Stomach (tissue), 8 donors: ENCODE measurements at regions not wholly inside any gene's neighbourhood (a gene's known extent, or its start where the extent isn't known, plus 50 kb on each side); places are given as distances from the start of the nearest gene placed in this dataset.

Experiments
- DNase-seq, 2 donors: peaks; one replicate each; pipeline versions ENCODE4 v3.0.0 to v3.0.0-alpha.2; 2013 to 2019
- H3K27ac ChIP-seq, 5 donors: fragments of 200-600 bp in 4 of 5; sonication (generic) in 4 of 5; one replicate each; pipeline ENCODE4 v1.5.1; 2013 to 2019; ENCODE audit warnings: mild to moderate bottlenecking in 1 of 5, moderate library complexity in 1 of 5
- H3K27me3 ChIP-seq, 3 donors: fragments of 200-600 bp; sonication (generic); one replicate each; pipeline ENCODE4 v1.5.1; 2017 to 2019; ENCODE audit warnings: mixed run types in 1 of 3
- H3K36me3 ChIP-seq, 4 donors: fragments of 200-600 bp; sonication (generic); 1 replicate in 3 of 4; 2 replicates in 1 of 4; pipeline ENCODE4 v1.5.1; 2016 to 2019
- H3K4me1 ChIP-seq, 4 donors: fragments of 200-600 bp; sonication (generic); one replicate each; pipeline ENCODE4 v1.5.1; 2016 to 2019
- H3K4me3 ChIP-seq, 4 donors: fragments of 200-600 bp; sonication (generic) in 3 of 4; one replicate each; pipeline ENCODE4 v1.5.1; 2016 to 2019; ENCODE audit warnings: mild to moderate bottlenecking in 1 of 4
- H3K9me3 ChIP-seq, 4 donors: fragments of 200-600 bp; sonication (generic); one replicate each; pipeline ENCODE4 v1.5.1; 2016 to 2019
- EP300 ChIP-seq: sonication (generic); formaldehyde crosslinking; IDR thresholded peaks from one replicate; pipeline ENCODE4 v1.6.1; 2017; ENCODE audit warnings: antibody characterized with exemption
- POLR2A ChIP-seq, 4 donors: fragments of 450-650 bp; IDR thresholded peaks; one replicate each; pipeline ENCODE4 v1.6.1; 2016; ENCODE audit warnings: antibody characterized with exemption in 4 of 4, control low read depth in 2 of 4, mild to moderate bottlenecking in 1 of 4, moderate library complexity in 1 of 4
- POLR2AphosphoS5 ChIP-seq, 3 donors: sonication (generic); formaldehyde crosslinking; IDR thresholded peaks; one replicate each; pipeline ENCODE4 v1.6.1; 2016; ENCODE audit warnings: antibody characterized with exemption in 3 of 3
- WGBS, 5 donors: extraction: QIAGEN DNeasy Blood & Tissue Kit in 3 of 5; methylation state at CpG; one replicate each; pipeline versions ENCODE4 v1.1.5 to v1.1.7; 2013 to 2018; 5-methylcytosine and 5-hydroxymethylcytosine counted together
- intact Hi-C: fragments of 100-400 bp; cut with DNase I; formaldehyde crosslinking; loops from one replicate; pipeline ENCODE4 v1.15.1; 2023; ENCODE audit warnings: low total_unique reads
- TF ChIP-seq, protein P1 (sequence below), 7 experiments: fragments of 450-650 bp in 4 of 7; fragments of 200-600 bp in 3 of 7; sonication (generic) in 3 of 7; IDR thresholded peaks; one replicate each; pipeline ENCODE4 v1.5.1; 2016 to 2019; ENCODE audit warnings: antibody characterized with exemption in 7 of 7, control low read depth in 2 of 7, mild to moderate bottlenecking in 1 of 7
- donor health status: healthy with polysubstance abuse.
- donor health status: Bipolar disorder and iron deficiency.
- donor health status: healthy.

DNA sequence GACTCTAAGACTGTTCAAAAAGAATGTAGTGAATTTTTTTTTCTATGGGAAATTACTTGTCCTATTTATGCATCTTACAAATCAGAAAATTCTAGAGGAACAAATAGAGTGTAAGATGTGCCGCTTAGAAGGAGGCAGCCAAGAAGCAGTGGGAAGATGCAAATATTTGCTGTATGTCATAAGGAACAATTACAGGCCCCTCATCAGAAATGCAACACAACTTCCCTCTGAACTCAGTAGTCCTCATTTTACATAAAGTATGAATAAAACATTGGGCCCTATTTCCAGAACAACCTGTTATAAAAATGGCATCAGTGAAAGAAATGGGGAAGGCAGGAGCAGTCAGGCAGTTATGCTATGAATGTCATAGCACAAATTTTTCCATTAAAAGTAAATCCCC lies 50.7 kb upstream of the SCG2 start:
- Histone ChIP-seq H3K4me1 (no peaks in the 10 kb centered on the region), H3K4me3 (no peak overlapping the region), H3K27ac (no peak overlapping the region), H3K9me3 (no peaks in the 10 kb centered on the region), H3K27me3 (no peaks in the 10 kb centered on the region), H3K36me3 (no peaks in the 10 kb centered on the region)
- 75 to 97% (median 89%) methylated on average over 1 of the region's 1 CpG for WGBS, 5 donors
- TF ChIP-seq POLR2AphosphoS5 (IDR thresholded peaks at IDR 0.05) (no peak), POLR2A (IDR thresholded peaks at IDR 0.05) (no peak), EP300 (no peak)
- TF ChIP-seq, protein P1, sequence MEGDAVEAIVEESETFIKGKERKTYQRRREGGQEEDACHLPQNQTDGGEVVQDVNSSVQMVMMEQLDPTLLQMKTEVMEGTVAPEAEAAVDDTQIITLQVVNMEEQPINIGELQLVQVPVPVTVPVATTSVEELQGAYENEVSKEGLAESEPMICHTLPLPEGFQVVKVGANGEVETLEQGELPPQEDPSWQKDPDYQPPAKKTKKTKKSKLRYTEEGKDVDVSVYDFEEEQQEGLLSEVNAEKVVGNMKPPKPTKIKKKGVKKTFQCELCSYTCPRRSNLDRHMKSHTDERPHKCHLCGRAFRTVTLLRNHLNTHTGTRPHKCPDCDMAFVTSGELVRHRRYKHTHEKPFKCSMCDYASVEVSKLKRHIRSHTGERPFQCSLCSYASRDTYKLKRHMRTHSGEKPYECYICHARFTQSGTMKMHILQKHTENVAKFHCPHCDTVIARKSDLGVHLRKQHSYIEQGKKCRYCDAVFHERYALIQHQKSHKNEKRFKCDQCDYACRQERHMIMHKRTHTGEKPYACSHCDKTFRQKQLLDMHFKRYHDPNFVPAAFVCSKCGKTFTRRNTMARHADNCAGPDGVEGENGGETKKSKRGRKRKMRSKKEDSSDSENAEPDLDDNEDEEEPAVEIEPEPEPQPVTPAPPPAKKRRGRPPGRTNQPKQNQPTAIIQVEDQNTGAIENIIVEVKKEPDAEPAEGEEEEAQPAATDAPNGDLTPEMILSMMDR (IDR thresholded peaks at IDR 0.05), result no peak
- DNase-seq, result no peak
- intact Hi-C loops, result no loop called here

GRCh38 chr2:223652122-223652521 lies 50.0 kb upstream of the SCG2 start:
- intact Hi-C loops, result no loop called here
- H3K9me3 ChIP-seq, result no peaks in the 10 kb centered on the region
- no peaks in the 10 kb centered on the region for H3K36me3 ChIP-seq
- no peaks in the 10 kb centered on the region for H3K4me1 ChIP-seq
- DNase-seq, result no peak
- no peaks in the 10 kb centered on the region for H3K27me3 ChIP-seq
- TF ChIP-seq POLR2A (IDR thresholded peaks at IDR 0.05), result no peak
- TF ChIP-seq POLR2AphosphoS5 (IDR thresholded peaks at IDR 0.05), result no peak
- TF ChIP-seq, protein P1 (IDR thresholded peaks at IDR 0.05), result no peak
- TF ChIP-seq EP300, result no peak
- no peak overlapping the region for H3K4me3 ChIP-seq
- no peak overlapping the region for H3K27ac ChIP-seq
- WGBS, 5 donors, result 78 to 93% (median 88%) methylated on average over 1 of the region's 1 CpG
